NCI-H2171 (cell line): ENCODE measurements at regions not wholly inside any gene's neighbourhood (a gene's known extent, or its start where the extent isn't known, plus 50 kb on each side); places are given as distances from the start of the nearest gene placed in this dataset.

Source experiments
- DNase-seq: peaks from one replicate; lab custom pipeline; 2025; lab: John Stamatoyannopoulos, UW

GRCh38 chr10:118835682-118836326 is 81.0 kb upstream of the CACUL1 start:
- DNase-seq: peak; percentile 16

DNA sequence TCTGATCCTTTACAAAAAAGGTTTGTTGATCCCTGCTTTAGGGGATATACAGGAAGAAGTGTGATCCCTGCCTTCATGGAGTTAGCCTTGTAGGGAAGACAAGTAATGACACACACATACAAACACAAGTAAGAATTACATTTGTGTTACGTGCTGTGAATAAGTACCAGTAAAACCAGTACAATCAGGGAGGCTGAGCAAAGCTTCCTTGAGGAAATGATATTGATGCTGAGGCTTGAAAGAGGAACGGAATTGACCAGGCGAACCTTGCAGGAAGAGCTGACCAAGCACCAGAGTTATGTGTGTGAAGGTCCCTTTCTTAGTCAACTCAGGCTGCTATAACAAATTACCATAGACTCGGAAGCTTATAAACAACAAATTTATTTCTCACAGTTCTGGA is 83.6 kb upstream of the CACUL1 start:
- no peak for DNase-seq

DNA sequence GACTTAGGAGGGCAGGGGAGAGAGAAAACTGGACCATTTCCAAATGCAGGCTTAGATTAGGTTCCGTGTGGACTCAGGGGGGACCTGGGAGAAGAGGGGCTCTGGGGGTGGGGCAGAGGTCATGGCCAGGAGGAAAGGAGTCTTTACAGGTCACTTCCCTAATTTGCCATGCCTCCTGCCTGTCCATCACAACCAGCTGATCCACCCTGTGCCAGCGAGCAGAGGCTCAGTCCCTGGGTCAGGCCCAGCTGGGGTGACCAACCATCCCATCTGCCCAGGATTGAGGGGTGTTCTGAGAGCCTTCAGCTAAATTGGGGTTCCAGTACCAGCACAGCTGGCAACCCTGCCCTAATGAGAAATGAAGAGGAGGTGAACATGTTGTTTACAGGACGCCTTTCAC is 84.6 kb upstream of the CACUL1 start:
- DNase-seq: no peak

DNA sequence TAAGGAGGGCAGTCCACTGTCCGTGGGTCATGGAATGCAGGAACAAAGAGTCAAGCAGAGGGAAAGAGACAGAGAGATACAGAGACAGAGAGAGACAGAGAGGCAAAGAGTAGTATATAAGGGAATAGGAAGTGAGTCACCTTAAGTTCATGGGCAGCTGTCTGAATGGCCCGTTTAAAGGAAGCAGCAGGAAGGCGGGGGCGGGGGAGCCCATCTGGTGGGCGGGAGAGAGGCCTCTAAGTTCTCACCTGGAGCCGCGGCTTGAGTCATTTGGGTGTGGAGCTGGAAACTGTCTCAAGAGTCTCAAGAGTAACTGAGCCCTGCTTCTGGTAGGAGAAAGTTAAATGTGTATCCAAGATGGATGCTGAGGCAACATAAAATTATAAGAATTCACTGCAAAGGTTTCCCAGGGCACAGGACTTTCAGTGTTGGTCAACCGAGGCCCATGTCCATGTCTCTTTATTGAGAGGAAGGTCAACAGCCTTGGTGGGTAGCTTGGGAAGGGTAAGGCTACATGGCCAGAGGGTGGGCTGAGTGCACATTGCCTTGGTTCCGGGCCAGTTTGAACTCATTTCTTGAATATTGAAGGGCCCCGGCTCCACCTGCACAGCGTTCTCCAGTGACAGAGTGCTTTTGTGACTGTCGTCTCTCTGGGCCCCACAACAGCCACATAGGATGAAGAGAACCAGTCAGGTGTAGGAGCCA is 85.5 kb upstream of the CACUL1 start:
- DNase-seq: no peak

GRCh38 chr10:118840776-118841468 is 86.2 kb upstream of the CACUL1 start:
- DNase-seq: no peak

DNA sequence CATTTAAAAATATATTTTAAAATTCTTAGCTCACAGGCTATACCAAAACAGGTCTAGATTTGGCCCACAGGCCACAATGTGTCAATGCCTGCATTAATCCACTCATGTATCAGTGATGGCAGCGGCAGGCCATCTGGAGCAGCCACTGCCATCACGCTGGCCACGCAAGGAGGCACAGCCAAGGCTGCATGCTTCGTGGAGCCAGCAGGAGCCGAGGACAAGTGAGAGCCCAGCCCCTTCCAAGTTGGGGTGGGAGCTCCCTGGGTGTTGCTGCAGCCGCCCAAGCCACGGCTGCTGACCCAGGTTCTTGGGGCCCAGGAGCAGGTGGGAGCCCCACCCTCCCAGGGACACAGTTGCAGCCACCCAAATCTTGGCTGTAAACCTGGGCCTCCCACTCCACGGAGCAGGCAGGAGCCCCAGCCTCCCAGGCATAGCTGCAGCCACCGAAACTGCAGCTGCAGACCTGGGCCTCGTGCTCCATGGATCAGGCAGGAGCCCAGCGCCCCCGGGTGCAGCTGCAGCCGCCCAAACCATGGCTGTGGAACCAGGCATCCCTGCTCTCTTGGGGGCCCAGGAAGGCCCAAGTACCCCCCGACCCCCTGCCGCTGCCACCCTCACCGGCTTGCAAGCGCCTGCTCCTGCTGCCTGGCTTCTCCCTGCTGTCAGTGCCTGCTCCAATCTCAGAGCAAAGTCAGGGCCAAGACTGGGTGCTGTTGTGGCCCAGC is 87.3 kb upstream of the CACUL1 start:
- DNase-seq: no peak

DNA sequence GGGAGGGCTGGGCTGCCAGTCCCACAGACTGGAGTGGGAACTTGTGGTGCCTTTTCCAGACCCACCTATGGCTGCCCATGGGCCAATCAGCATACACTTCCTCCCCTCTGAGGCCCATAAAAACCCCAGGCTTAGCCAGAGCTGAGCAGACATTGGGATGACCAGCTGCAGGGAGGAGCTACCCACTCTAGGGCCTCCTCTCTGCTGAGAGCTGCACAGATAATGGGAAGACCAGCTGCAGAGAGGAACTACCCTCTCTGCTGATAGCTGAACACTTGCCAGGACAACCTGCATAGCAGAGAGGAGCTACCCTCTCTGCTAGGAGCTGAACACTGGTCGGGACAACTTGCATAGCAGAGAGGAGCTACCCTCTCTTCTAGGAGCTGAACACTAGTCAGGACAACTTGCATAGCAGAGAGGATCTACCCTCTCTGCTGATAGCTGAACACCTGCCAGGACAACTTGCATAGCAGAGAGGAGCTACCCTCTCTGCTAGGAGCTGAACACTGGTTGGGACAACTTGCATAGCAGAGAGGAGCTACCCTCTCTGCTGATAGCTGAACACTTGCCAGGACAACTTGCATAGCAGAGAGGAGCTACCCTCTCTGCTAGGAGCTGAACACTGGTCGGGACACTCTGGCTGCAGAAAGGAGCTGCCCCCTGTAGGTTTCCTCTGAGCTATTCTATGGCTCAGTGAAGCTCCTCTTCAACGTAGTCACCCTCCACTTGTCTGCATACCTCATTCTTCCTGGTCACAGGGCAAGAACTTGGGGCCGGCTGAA is 88.3 kb upstream of the CACUL1 start:
- no peak for DNase-seq

- no peak for DNase-seq
Observed at GRCh38 chr10:118843647-118844265, 89.0 kb upstream of the CACUL1 start.

DNA sequence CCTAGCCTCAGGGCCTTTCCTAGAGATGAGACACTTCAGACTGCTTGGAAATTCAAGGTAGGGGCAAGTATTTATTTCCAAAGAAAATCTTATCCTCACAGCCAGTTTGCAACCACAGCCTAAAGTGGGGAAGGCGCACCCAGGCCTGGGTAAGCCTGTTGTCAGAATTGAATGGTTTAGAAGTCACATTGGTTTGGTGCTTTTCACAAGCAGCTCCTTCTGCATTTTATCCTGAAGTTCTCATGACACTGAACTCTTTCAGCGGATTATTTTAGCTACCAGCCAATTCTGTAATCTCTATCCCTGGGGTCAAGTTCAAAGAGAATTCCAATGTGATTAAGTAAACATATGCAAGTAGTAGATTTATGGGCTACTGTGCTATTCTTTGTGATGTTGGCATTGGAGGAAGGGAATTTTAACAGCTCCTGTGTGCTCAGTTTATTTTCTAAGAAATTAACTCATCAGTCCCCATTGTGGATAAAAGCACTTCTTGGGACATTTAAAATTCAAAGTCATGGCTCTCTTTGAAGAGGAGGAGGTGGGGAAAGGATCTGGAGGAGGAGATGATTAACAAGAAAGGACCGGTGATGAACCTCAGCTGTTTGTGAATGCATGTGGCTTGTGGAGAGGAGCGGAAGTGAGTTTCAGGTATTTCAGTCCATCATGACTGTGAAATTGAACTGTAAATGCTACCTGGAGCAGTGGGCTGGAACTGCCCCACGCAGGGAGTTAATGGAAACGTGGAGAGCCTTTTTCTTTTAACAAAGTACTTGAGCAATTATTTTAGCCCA is 90.2 kb upstream of the CACUL1 start:
- no peak for DNase-seq

GRCh38 chr10:118845776-118846175 is 91.0 kb upstream of the CACUL1 start:
- DNase-seq: no peak

DNA sequence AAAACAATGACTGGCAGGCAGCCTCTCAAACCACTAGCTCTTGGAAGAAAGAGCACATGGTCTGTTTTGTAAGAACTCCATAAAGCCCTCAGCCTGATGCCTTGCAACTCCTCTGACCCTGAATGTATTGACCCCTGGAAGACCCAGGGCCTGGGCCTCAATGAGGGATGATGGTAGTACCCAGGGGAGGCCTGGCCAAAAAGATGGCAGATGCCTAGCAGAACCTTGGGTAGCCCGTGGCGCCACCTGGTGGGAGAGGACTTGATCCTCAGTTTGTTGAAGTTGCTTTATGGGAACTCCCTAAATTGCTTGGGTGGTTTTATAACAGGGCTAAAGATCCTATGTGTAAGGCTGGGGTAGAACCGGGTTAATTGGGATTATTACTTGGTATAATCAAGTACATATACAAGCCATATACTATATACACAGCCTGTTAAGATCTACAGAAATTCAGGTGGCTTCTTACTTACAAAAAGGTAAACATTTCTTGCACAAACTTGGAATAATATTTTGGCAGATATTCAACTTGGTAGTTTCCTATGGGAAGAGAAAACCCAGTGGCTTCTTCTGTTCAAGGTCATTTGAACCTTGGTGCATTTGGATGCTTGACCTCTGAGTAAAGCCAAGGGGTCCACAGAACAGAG is 95.8 kb upstream of the CACUL1 start:
- DNase-seq: peak; percentile 14

GRCh38 chr10:118851062-118852035 is 96.6 kb upstream of the CACUL1 start:
- no peak for DNase-seq

GRCh38 chr10:118853916-118854315 is 99.1 kb upstream of the CACUL1 start:
- no peak for DNase-seq

GRCh38 chr10:118856106-118856505 is 101.3 kb upstream of the CACUL1 start:
- no peak for DNase-seq

DNA sequence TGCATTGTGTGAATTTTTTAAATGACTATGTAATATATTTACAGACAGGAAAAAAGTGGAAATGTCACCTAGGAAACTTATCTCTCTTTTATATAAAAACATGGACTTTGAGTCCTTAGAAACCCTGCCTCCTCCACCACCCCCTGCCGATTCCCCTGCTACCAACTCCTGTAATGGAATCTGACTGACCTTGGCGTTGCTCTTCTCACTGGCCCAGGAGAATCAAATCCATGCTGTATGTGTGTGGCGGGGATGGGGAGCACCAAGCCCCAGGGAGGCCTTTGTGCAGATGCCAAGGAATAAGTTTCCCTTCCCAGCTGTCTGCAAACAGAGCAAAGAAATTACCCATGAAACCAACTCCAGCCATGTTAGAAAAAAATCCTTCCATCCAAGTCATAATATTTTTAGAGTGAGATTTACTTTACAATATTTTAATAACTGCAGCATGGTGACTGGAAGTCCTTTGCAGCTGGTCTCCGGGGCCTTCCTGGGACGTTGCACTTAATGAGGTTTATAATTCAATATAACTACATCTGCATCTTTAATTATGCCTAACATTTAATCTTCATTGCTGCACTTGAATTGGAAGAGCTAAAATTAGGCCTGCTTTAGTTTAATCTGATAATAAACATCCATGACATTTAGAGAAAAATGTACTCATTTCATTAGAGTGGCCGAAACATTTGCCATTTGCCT is 111.4 kb upstream of the CACUL1 start:
- no peak for DNase-seq

GRCh38 chr10:118867768-118868167 is 113.0 kb upstream of the CACUL1 start:
- DNase-seq: no peak

DNA sequence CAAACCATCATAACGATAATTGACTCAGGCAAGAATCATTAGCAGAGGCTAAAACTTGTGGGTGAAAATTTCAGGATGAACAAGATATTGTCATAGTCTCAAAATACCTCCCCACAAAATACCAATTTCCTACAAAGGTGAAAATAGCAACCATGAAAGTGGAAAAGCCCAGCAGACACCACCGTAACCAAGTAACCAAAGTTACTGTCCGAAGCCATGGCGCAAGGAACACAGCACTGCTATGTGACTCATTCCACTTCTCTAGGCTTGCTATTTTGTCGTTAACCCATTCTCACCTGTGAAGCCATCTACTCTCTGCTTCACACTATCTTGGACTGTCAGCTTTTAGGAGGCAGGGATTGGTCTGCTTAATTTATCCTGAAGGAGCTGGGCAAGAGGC is 113.8 kb upstream of the CACUL1 start:
- no peak for DNase-seq
